Stomach (tissue), 8 donors: ENCODE measurements at regions not wholly inside any gene's neighbourhood (a gene's known extent, or its start where the extent isn't known, plus 50 kb on each side); places are given as distances from the start of the nearest gene placed in this dataset.

ENCODE experiments used
- DNase-seq, 2 donors: peaks; one replicate each; pipeline versions ENCODE4 v3.0.0 to v3.0.0-alpha.2; 2013 to 2019
- H3K27ac ChIP-seq, 5 donors: fragments of 200-600 bp in 4 of 5; sonication (generic) in 4 of 5; one replicate each; pipeline ENCODE4 v1.5.1; 2013 to 2019; ENCODE audit warnings: mild to moderate bottlenecking in 1 of 5, moderate library complexity in 1 of 5
- H3K27me3 ChIP-seq, 3 donors: fragments of 200-600 bp; sonication (generic); one replicate each; pipeline ENCODE4 v1.5.1; 2017 to 2019; ENCODE audit warnings: mixed run types in 1 of 3
- H3K36me3 ChIP-seq, 4 donors: fragments of 200-600 bp; sonication (generic); 1 replicate in 3 of 4; 2 replicates in 1 of 4; pipeline ENCODE4 v1.5.1; 2016 to 2019
- H3K4me1 ChIP-seq, 4 donors: fragments of 200-600 bp; sonication (generic); one replicate each; pipeline ENCODE4 v1.5.1; 2016 to 2019
- H3K4me3 ChIP-seq, 4 donors: fragments of 200-600 bp; sonication (generic) in 3 of 4; one replicate each; pipeline ENCODE4 v1.5.1; 2016 to 2019; ENCODE audit warnings: mild to moderate bottlenecking in 1 of 4
- H3K9me3 ChIP-seq, 4 donors: fragments of 200-600 bp; sonication (generic); one replicate each; pipeline ENCODE4 v1.5.1; 2016 to 2019
- EP300 ChIP-seq: sonication (generic); formaldehyde crosslinking; IDR thresholded peaks from one replicate; pipeline ENCODE4 v1.6.1; 2017; ENCODE audit warnings: antibody characterized with exemption
- POLR2A ChIP-seq, 4 donors: fragments of 450-650 bp; IDR thresholded peaks; one replicate each; pipeline ENCODE4 v1.6.1; 2016; ENCODE audit warnings: antibody characterized with exemption in 4 of 4, control low read depth in 2 of 4, mild to moderate bottlenecking in 1 of 4, moderate library complexity in 1 of 4
- POLR2AphosphoS5 ChIP-seq, 3 donors: sonication (generic); formaldehyde crosslinking; IDR thresholded peaks; one replicate each; pipeline ENCODE4 v1.6.1; 2016; ENCODE audit warnings: antibody characterized with exemption in 3 of 3
- WGBS, 5 donors: extraction: QIAGEN DNeasy Blood & Tissue Kit in 3 of 5; methylation state at CpG; one replicate each; pipeline versions ENCODE4 v1.1.5 to v1.1.7; 2013 to 2018; 5-methylcytosine and 5-hydroxymethylcytosine counted together
- intact Hi-C: fragments of 100-400 bp; cut with DNase I; formaldehyde crosslinking; loops from one replicate; pipeline ENCODE4 v1.15.1; 2023; ENCODE audit warnings: low total_unique reads
- TF ChIP-seq, protein P1 (sequence below), 7 experiments: fragments of 450-650 bp in 4 of 7; fragments of 200-600 bp in 3 of 7; sonication (generic) in 3 of 7; IDR thresholded peaks; one replicate each; pipeline ENCODE4 v1.5.1; 2016 to 2019; ENCODE audit warnings: antibody characterized with exemption in 7 of 7, control low read depth in 2 of 7, mild to moderate bottlenecking in 1 of 7
- donor health status: healthy with polysubstance abuse.
- donor health status: Bipolar disorder and iron deficiency.
- donor health status: healthy.

- 94 to 98% (median 95%) methylated on average over 6 to 7 of the region's 7 CpGs for WGBS, 5 donors
- Histone ChIP-seq H3K27me3 (no peaks in the 10 kb centered on the region), H3K9me3 (no peaks in the 10 kb centered on the region), H3K4me1 (no peaks in the 10 kb centered on the region), H3K27ac (no peak overlapping the region), H3K4me3 (no peak overlapping the region), H3K36me3 (no peaks in the 10 kb centered on the region)
- TF ChIP-seq POLR2A (IDR thresholded peaks at IDR 0.05) (no peak), EP300 (no peak), POLR2AphosphoS5 (IDR thresholded peaks at IDR 0.05) (no peak)
- TF ChIP-seq, protein P1, sequence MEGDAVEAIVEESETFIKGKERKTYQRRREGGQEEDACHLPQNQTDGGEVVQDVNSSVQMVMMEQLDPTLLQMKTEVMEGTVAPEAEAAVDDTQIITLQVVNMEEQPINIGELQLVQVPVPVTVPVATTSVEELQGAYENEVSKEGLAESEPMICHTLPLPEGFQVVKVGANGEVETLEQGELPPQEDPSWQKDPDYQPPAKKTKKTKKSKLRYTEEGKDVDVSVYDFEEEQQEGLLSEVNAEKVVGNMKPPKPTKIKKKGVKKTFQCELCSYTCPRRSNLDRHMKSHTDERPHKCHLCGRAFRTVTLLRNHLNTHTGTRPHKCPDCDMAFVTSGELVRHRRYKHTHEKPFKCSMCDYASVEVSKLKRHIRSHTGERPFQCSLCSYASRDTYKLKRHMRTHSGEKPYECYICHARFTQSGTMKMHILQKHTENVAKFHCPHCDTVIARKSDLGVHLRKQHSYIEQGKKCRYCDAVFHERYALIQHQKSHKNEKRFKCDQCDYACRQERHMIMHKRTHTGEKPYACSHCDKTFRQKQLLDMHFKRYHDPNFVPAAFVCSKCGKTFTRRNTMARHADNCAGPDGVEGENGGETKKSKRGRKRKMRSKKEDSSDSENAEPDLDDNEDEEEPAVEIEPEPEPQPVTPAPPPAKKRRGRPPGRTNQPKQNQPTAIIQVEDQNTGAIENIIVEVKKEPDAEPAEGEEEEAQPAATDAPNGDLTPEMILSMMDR (IDR thresholded peaks at IDR 0.05) = no peak
- DNase-seq = no peak
- intact Hi-C loops = no loop called here
Observed at GRCh38 chr5:133895979-133896845, 72.2 kb downstream of the C5orf15 start.

GRCh38 chr5:133894143-133894542, 74.3 kb downstream of the C5orf15 start:
- no peak for DNase-seq
- no peak overlapping the region for H3K4me3 ChIP-seq
- no peaks in the 10 kb centered on the region for H3K9me3 ChIP-seq
- no peak overlapping the region for H3K27ac ChIP-seq
- intact Hi-C loops = no loop called here
- H3K27me3 ChIP-seq = no peaks in the 10 kb centered on the region
- TF ChIP-seq POLR2A (IDR thresholded peaks at IDR 0.05) = no peak
- no peak for TF ChIP-seq POLR2AphosphoS5 (IDR thresholded peaks at IDR 0.05)
- TF ChIP-seq EP300 = no peak
- TF ChIP-seq, protein P1 (IDR thresholded peaks at IDR 0.05) = no peak
- H3K36me3 ChIP-seq = no peaks in the 10 kb centered on the region
- 59 to 73% (median 67%) methylated on average over 5 of the region's 5 CpGs for WGBS, 5 donors
- H3K4me1 ChIP-seq = no peaks in the 10 kb centered on the region

DNA sequence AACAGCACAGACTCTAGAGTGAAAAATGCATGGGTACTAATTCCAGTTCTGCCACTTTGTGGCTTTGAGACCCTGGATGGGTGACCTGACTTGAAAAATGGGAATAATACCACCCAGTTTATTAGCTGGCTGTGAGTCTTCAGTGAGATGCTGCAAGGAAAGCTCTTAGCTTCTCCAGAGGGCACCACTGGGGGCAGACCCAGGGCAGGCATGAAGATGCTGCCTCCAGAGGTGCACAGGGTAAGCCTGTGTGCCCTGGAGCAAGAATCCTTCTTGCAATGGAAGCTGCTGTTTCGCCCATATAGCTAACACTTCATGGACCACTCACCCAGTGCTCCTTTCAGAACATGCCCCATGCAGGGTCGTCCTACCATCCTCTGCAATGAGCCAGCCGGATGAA, 75.7 kb downstream of the C5orf15 start:
- H3K4me3 ChIP-seq = no peak overlapping the region
- intact Hi-C loops = no loop called here
- H3K9me3 ChIP-seq = no peaks in the 10 kb centered on the region
- TF ChIP-seq POLR2AphosphoS5 (IDR thresholded peaks at IDR 0.05) (no peak), POLR2A (IDR thresholded peaks at IDR 0.05) (no peak), EP300 (no peak)
- TF ChIP-seq, protein P1 (IDR thresholded peaks at IDR 0.05) = no peak
- 85 to 95% (median 92%) methylated on average over 3 of the region's 3 CpGs for WGBS, 5 donors
- no peak overlapping the region for H3K27ac ChIP-seq
- no peaks in the 10 kb centered on the region for H3K36me3 ChIP-seq
- no peaks in the 10 kb centered on the region for H3K27me3 ChIP-seq
- no peaks in the 10 kb centered on the region for H3K4me1 ChIP-seq
- no peak for DNase-seq

DNA sequence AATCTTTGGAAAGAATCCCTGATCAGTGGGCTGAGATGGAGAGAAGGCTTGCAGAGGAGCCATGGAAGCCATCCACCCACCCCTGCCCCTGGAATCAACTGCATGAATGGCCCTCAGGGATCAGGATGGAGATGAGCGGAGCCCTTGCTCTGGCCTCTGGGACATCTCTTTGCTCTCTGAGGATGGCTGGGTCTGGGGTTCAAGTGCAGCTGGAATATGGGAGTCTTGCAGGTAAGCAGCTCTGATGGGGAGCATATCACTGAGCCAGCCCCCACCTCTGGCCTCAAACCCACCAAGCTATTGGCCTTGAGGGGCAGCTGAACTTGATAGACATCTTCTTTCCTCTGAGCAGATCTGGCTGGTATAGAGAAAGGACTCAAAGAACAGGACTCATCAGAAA, 76.1 kb downstream of the C5orf15 start:
- H3K4me3 ChIP-seq = no peak overlapping the region
- no peaks in the 10 kb centered on the region for H3K9me3 ChIP-seq
- TF ChIP-seq, protein P1 (IDR thresholded peaks at IDR 0.05) = no peak
- TF ChIP-seq POLR2A (IDR thresholded peaks at IDR 0.05) = no peak
- TF ChIP-seq EP300 = no peak
- no peak for TF ChIP-seq POLR2AphosphoS5 (IDR thresholded peaks at IDR 0.05)
- intact Hi-C loops = no loop called here
- no peak for DNase-seq
- H3K4me1 ChIP-seq = no peaks in the 10 kb centered on the region
- WGBS, 5 donors = 92 to 100% (median 100%) methylated on average over 1 of the region's 1 CpG
- no peaks in the 10 kb centered on the region for H3K27me3 ChIP-seq
- no peaks in the 10 kb centered on the region for H3K36me3 ChIP-seq
- no peak overlapping the region for H3K27ac ChIP-seq
